ENCODE measurements at regions not wholly inside any gene's neighbourhood (a gene's known extent, or its start where the extent isn't known, plus 50 kb on each side); places are given as distances from the start of the nearest gene placed in this dataset.
"Not testable (repeated sequence)": the region's sequence is repeated elsewhere in the genome, so short reads cannot be mapped to it uniquely, and the experiment has no call there.

DNA sequence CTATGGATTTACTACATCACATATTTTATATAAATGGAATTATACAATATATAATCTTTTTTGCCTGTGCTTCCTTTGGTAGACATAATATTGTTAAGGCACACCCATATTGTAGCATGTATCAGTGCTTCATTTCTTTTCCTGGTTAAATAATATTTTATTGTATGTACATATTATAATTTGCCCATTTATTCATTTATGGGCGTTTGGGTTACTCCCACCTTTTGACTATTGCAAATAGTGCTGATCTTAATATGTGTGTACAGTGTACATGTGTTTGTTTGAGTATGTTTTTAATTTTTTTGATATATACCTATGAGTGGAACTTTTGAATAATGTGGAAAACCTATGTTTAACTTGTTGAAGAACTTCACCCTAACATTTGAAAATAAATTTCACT lies 804.2 kb downstream of the DHX35 start:
- no peak for ATAC-seq
- DNase-seq = no peak

DNA sequence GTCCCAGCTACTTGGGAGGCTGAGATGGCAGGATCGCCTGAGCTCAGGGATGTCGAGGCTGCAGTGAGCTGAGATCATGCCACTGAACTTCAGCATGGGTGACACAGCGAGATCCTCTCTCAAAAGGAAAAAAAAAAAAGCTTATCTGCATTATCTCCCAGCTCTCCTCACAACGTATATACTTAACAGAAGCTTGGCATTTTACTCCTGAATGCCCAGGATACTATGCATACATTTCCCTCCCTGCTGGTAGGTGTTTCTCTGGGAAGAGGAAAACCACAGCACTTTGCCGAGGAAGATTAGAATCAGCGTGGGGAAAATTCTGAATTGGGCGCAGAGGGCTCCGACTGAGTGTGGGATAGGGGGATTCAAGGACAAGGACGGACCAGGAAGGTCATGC lies 800.6 kb downstream of the DHX35 start:
- no peak for DNase-seq
- ATAC-seq = no peak

DNA sequence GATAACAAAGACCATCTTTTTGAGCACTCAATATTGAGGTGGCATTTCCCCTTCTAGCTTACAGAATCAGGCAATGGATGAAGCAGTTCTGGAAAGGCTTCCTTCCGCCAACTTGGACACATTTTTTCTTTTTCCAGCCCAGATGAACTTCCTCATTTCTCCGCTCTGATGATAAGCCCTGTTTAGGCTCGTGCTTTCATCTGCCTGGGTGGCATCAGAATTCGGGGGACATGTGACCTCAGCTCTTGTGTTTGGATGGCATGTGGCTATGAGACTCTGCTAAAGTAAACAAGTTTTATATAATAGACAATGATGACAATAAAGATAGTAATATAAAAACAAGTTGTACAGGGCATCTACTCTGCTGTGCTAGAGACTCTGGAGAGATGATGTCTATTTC lies 796.7 kb downstream of the DHX35 start:
- DNase-seq (no peak), ATAC-seq (no peak)

DNA sequence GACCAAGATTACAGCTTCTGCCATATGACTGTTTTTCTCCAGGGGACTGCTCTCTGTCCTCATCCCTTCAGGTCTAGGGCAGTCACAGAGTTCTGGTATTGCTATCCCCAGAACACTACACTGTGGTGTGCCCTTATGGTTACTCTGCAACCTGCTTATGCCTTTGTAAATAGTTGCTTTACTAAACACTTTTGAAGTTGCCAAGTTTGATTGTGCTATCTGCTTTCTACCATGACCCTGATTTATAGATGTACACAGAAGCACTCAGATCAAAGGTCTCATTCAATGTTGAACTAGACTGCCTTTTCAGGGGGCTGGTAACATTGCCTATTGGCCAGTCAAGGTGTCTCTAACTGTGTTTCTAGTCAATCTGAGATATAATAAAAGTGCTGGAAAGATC lies 794.7 kb downstream of the DHX35 start:
- no peak for ATAC-seq
- no peak for DNase-seq

DNA sequence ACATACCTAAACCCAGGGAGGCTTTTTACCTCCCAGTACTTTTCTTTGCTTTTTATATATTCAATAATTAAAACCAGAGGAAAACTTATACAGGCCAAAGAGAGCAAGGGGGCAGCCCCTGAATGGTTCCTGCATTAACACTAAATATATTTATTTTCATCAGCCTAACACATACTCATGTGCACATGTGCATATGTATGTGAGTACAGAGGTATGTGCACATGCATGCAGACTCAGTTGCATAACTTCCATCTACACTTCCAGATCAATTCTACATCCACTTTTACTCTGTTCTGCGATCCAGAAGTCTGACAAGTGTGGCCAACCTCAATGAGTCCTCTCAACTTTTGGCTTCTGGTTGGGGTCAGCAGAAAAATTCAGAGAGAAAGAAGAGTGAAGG lies 794.2 kb downstream of the DHX35 start:
- ATAC-seq = no peak
- no peak for DNase-seq

DNA sequence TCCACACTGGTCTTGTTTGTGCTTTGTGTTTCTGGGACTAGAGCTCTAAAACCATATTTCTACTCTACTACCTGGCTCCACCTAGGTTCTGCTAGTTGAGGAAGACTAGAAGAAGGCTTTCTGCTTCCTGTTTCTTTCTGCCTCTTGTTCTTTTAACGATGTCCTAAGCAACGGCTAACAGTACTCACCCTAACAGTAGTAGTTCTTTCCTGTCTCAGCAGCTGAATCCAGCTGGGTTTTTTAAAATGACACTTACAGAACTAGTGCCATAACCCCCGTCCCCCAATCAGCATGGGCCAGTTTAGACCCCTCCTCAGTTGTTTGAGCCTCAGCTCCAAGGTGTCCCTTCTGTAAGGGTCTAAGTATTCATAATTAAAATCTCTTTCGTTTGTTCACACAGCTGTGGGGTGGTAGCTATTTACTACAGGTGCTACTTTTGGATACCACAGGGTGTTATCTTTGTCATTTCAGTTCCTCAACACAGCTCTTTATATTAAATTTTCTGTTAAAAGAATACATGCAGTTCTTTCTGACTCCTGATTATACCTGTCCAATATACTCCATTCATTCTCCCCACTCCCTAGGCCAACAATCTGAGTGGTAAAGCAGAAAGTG lies 790.2 kb downstream of the DHX35 start:
- ATAC-seq (no peak), DNase-seq (no peak)

DNA sequence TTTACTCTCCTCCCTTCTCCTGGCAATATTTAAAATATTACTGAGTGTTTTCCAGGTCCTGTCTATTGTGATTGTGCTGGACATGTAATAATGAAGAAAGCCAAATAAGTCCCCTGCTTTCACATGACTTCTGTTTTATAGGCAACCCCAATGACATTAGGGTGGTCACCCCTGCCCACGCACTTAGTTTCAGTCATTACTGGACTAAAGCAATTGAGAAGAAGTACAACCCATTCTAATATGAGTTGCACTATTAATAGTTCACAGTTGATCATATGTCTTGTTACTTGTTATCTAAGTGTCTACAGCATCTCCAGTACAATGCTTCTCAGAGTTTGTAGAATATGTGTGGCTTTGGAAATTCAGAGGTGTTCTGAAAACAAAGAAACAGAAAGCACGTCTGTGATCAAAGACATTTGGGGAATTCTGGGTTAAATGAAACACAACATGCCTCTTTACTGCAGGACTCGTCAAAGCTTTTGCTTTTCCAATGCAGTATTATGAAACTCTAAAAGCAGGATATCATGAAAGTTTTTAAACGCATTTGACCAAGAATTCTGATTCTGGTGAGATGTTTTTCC lies 789.5 kb downstream of the DHX35 start:
- DNase-seq = no peak
- ATAC-seq = no peak

DNA sequence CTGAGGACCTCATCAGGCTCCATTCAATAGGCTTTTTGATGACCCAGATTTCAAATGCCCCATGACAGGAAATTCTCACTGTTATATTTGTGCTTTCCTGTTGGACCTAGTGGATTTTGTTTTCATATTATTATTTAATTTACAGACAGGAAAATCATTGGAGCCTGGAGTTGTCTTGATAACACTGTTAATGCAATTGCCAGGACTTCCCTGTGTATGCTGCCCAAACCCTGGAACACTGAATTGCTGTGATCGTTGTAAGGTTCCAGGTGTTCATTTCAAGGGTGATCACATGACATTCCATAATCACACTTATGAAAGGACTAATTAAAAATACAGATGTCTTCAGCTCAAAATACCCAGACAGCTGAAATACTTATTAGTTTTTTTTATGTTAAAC lies 783.2 kb downstream of the DHX35 start:
- DNase-seq = no peak
- no peak for ATAC-seq

DNA sequence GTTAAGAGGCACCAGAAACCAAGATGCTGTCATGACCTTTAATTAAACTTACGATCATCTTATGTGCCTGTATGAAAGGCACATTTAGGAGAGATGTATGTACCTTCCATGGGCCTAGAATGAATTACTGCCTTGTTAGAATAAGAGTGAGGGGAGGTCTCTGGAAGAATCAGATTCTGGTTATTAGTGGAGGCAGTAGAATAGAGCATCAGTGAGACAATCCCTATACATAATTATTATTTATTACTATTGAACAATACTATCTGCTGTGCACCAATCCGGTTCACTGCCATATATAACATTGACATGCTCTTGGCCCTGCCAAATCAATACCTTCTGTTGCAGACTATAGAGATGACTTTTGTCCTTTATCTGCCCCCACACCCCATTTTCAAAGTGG lies 776.5 kb downstream of the DHX35 start:
- no peak for ATAC-seq
- no peak for DNase-seq

DNA sequence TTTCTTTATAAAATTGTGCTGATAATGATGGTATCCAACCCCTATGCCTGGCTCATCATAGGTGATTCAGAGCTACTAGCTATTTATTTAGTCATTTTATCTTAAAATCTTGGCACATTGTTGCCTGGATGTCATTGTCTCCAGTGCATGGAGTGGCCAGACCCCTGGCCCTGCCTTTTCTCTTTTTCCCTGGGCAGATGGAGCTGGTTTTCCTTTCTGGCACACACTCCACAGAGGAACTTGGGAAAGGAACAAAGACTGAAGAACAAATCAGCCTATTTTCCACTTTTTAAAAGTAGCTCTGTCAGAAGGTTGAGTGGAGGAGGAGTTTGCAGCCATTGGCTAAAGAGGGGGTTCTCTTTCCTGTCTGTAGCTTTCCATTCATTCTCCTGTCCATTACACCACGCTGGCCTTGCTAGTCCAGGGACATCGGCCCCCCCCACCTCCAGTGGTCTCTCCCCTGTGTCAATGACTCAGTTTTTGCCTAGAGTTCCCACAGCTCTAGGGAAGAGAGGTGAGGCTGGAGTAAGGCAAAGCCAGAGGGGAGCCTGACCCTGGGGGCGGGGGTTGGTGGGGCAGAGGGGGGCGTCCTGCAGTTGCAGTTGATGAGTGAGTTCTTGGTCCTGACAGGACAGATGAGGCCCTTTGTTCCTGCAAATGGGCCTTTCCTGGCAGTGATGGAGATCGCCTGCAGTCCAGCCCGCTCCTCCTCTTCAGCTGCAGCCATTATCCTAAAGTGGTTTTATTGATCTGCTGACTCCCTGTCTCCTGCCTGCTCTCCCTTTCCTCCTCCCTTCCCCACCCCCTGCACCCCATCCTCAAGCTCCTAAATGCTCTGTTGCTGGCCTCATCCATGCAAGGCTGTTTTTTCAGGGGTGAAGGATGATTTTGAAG lies 774.5 kb downstream of the DHX35 start:
- no peak for DNase-seq
- no peak for ATAC-seq

DNA sequence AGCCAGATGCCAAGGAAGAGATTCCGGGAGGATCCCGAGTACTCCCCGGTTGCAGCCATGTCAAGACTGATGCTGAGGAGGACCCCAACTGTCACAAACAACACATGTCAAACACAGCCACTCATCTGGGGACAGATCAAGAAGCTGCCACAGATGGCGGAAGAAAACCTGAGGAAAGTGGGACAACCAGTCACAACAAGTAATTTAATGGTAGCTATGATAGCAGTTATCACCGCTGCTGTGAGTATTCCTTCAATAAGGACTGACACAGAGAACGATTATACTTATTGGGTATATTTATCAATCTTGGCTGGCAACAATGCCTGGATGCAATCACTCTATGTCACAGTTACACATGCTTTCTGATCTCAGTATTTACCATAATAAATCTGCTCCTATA lies 763.4 kb downstream of the DHX35 start:
- not testable (repeated sequence) for ATAC-seq

DNA sequence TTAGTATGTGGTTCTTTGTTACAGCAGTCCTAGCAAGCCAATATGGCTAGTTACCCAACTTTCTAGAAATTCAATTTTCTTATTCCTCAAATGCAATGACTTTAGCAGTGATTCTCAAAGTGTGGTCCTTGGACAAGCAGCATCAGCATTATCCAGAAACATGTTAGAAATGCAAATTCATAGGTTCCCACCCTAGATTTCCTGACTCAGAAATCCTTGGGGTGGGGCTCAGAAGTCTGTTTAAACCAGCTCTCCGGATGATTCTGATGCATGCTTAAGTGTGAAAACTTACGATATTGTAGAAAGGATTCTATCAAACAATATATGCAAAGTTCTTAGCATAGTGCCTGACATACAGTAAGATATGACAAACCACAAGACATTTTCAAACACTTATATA lies 757.1 kb downstream of the DHX35 start:
- no peak for DNase-seq

More for the DNA sequence above, 763.4 kb downstream of the DHX35 start:
- DNase-seq = not testable (repeated sequence)

DNA sequence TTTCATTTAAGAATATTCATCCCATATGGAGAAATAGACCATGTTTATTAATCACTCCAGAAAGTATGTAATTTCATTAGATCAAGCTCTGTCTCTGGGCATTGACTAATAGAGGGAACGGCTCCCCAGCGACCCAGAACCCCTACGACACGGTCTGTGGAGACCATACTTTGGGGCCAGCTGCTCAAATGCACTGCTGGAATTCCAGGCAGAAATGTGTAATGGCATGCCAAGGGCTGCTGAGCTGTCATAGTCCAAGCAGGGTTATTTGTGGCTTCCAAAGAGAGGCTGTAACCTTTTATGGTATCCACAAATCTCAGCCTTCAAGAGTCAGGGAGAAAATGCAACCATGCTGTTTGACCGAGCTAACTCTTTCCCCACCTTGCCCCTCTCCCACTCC lies 755.8 kb downstream of the DHX35 start:
- no peak for ATAC-seq
- no peak for DNase-seq

More for the DNA sequence above, 757.1 kb downstream of the DHX35 start:
- ATAC-seq = no peak

DNA sequence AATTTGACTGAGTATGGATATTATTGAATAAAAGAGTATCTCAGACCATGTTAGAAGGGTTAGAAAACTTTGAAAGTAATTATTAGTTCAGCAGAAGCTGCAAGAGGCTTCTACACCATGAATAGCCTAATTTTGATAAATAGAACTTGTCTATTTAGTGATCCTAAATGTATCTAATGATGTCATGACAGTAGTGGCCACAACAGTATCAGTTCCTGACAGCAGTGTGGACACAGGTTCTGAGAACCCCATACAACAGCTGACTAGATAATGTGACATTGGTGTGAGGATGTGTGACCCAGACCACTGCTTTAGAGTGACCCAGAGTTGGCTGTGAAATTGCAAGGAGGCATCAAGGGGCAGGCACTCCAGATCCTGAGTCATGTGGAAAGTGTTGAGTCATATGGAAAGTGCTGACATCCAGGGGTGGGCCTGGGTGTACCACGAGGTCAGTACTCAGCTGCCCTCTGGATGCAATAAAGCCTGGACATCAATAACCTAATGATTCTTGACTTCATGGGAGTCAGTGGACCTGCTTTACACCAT lies 754.7 kb downstream of the DHX35 start:
- ATAC-seq (no peak), DNase-seq (no peak)

DNA sequence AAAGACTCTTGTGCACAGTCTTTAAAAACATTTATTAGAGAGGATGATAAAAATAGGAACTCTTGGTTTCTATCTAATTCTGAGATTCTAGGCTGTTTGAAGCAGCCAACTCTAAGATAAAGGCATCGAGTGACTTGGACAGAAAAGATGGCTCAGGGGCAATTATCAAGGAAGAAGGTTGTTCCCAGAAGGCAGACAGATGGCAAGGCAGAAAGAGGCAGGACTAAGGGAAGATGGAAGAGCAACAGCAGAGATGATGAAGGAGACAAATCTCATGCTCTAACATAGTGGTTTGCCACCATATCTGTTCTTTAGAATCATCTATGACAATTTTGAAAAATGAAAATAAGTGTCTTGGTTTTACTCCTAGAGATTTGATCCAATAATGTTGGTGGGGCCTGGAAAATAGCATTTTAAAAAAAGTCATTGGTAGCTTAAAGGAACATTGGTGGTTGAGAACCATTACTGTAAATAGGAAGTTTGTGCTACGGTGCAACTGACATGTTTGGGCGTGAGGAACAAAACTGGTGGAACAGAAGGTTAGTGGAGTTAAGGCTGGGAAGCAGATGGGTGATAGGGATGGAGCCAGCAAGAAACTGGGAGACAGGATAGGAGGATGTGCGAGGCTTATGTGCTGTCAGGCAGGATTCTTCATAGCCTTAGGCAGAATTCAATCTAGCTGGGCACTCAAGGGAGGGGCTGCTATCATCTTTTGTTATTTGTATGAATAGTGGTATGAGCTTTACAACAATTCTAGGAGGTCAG lies 751.1 kb downstream of the DHX35 start:
- ATAC-seq (no peak), DNase-seq (no peak)

DNA sequence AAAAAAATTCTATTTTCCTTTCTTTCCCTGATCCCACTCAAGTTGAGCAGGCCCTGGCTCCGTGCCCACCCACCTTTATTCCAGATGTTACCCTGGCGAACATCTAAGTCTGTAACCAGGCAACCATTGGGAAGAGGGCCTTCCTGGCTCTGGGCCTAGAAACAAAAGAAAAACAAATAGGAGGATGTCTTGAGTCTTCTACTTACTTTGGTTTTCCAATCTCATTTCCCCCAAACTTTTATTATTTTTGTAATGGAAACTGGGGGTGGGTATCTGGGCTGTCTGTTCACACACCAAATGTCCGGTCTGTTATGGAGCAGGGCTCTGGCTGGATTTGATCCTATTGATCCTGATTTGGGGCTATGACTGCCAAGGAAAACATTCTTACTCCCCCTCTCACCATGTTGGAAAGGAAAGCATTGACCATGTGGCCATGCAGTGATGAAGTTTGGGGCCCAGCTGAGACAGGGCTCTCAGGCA lies 744.1 kb downstream of the DHX35 start:
- ATAC-seq (no peak), DNase-seq (no peak)

DNA sequence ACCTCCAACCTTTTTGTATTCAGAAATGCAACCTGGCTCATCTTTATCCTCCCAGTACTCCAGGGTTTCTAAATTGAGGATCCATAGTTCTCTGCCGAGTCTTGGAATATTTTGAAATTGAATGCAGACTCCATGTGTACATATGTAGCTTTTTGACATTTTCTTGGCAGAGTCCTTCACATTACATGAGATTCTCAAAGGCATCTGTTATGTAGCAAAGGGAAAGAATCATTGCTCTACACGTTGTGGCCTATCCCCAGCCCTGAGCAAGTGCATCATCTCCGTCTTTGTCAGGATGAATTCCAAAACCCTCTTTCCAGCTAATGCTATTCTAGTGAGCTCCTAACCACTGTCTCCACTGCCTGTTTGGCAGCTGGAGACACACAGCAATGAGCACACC lies 742.9 kb downstream of the DHX35 start:
- DNase-seq (no peak), ATAC-seq (no peak)

DNA sequence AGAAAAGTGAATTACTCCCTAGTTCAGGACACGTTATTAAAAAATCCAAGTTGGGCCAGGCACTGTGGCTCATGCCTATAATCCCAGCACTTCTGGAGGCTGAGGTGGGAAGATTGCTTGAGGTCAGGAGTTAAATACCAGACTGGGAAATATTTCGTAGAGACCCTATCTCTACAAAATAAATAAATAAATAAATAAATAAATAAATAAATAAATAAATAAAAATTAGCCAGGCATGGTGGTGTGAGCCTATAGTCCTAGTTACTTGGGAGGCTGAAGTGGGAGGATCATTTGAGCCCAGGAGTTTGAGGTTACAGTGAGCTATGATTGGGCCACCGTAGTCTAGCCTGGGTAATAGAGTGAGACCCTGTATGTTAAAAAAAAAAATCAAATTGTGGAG lies 741.2 kb downstream of the DHX35 start:
- not testable (repeated sequence) for ATAC-seq, DNase-seq

DNA sequence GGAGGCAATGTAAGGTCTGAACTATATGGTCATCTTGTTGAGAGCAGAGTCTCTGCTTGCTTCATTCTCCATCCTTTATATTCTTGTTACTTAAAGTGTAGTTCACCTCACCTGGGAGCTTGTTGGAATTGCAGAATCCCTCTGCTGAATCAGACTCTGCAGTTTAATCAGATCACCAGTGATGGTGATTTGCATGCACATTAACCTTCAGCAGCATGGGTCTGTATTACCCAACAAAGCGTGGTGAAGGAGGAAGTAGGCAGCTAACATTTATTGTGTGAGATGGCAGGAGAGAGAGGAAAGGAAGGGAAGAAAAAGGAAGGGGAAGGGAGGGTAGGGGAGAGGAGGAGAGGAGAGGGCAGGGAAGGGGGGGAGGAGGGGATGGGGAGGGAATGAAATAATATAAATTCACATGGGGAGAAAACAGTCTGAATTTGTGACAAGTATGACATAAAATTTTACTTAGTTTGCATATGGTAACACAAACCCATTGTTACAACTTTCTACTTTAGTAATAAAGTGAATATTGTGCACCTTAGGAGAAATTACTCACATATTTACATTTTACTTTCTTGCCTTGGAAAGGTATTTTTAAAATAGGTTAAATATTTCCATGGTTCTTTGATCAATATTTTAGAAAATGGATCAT lies 740.7 kb downstream of the DHX35 start:
- ATAC-seq = no peak

DNA sequence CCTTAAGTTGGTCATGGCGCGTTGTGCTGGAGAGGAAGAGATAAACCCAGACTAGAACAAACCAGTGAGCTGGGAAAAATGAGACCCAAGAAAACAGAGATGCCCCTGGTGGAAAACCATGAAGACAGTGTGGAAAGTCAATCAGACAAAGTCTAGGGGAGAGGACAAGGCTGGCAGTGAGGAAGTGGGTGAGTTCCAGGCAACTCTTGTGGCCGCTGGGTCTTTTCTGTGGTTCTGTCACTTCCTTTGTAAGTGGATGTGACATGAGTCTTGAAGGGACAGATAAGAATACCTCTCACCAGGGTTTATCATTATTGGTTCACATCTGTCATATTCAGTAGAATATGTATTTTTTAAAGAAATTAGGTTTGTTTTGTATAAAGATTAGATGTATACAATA lies 738.4 kb downstream of the DHX35 start:
- ATAC-seq (no peak), DNase-seq (no peak)

More for the DNA sequence above, 740.7 kb downstream of the DHX35 start:
- no peak for DNase-seq

DNA sequence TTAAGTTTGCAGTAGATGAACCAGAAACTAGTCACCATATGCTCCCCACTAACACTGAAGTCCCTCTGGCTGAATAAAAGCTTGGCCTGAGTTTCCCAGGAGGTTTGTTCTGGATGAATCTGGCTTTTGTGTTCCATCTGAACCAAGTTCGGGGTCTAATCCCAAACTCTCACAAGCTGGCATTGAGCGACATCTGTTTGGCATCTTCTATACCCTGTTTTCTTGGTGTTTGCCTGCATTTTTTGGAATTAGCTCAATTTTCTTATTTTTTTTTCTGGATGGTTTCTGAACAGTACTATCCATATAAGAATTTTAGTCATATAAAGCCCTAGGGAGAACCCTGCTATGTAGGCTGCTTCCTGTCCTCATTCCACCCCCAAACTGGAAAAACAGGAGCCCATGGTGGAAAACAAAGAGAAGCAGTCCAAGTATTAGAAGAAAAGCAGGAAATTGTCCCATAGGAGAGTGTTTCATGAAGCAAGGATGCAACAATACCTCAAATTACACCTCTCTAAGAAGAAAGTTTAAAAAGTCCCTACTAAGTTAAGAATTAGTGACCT lies 737.1 kb downstream of the DHX35 start:
- no peak for DNase-seq
- no peak for ATAC-seq
